Vagina (tissue), 2 donors: ENCODE measurements at regions not wholly inside any gene's neighbourhood (a gene's known extent, or its start where the extent isn't known, plus 50 kb on each side); places are given as distances from the start of the nearest gene placed in this dataset.

ENCODE experiments used
- DNase-seq, 2 donors: peaks; one replicate each; pipeline ENCODE4 v3.0.0-alpha.2; 2017; ENCODE audit errors: extremely low spot score in 2 of 2
- H3K27ac ChIP-seq: fragments of 200-600 bp; sonication (generic); one replicate; pipeline ENCODE4 v1.5.1; 2019
- H3K27me3 ChIP-seq: fragments of 200-600 bp; sonication (generic); one replicate; pipeline ENCODE4 v1.5.1; 2019
- H3K36me3 ChIP-seq, 2 donors: fragments of 200-600 bp; sonication (generic); one replicate each; pipeline ENCODE4 v1.5.1; 2017 to 2019
- H3K4me1 ChIP-seq: fragments of 200-600 bp; sonication (generic); one replicate; pipeline ENCODE4 v1.5.1; 2019
- H3K4me3 ChIP-seq, 2 donors: fragments of 200-600 bp; sonication (generic); 1 replicate in 1 of 2; 2 replicates in 1 of 2; pipeline ENCODE4 v1.5.1; 2016 to 2019
- H3K9me3 ChIP-seq: fragments of 200-600 bp; sonication (generic); one replicate; pipeline ENCODE4 v1.5.1; 2019
- POLR2A ChIP-seq, 2 donors: fragments of 450-650 bp; IDR thresholded peaks; one replicate each; pipeline ENCODE4 v1.6.1; 2017; ENCODE audit warnings: antibody characterized with exemption in 2 of 2, mild to moderate bottlenecking in 2 of 2, moderate library complexity in 2 of 2
- POLR2AphosphoS5 ChIP-seq, 2 donors: sonication (generic); formaldehyde crosslinking; IDR thresholded peaks; one replicate each; pipeline ENCODE4 v1.9.0; 2017; ENCODE audit warnings: antibody characterized with exemption in 2 of 2, mild to moderate bottlenecking in 2 of 2, low read depth in 1 of 2; ENCODE audit not compliant: insufficient read depth in 1 of 2
- intact Hi-C: fragments of 100-400 bp; cut with DNase I; formaldehyde crosslinking; loops from one replicate; pipeline ENCODE4 v1.15.1; 2023
- TF ChIP-seq, protein P1 (sequence below), 3 experiments: fragments of 450-650 bp in 2 of 3; fragments of 200-600 bp in 1 of 3; sonication (generic) in 1 of 3; IDR thresholded peaks; one replicate each; pipeline ENCODE4 v1.5.1; 2017 to 2019; ENCODE audit warnings: antibody characterized with exemption in 3 of 3, mild to moderate bottlenecking in 2 of 3, moderate library complexity in 2 of 3

DNA sequence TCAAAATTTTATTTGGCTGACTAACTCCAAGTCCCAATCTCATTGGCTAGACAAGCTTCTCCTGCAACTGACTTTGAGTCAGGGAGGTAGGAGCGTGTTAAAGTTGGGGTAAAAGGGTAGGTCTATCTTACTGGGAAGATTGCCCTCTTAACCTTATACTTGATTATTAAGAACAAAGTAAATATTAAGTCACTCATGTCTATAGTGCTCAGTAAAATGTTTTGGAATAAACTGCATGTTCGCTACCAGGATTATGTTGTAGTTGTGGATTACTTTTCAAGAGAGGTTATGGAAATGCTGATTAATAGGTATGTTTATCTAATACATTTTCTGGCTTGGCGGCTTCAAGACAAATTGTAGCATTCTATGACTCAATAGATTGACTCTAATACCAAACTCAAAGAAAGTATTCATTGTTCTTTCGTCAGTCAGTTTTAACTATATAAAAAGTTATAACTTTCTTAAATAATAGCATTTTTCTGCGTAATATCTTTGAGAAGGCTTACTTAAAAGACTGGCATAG lies 539.1 kb downstream of the PSAT1 start:
- H3K27ac ChIP-seq = no peak overlapping the region
- H3K36me3 ChIP-seq = no peaks in the 10 kb centered on the region
- no peak for DNase-seq
- H3K9me3 ChIP-seq = no peaks in the 10 kb centered on the region
- H3K27me3 ChIP-seq = no peaks in the 10 kb centered on the region
- intact Hi-C loops = no loop called here
- TF ChIP-seq POLR2AphosphoS5 (IDR thresholded peaks at IDR 0.05; ENCODE audit: insufficient read depth in 1 of 2, low read depth in 1 of 2) (no peak), POLR2A (IDR thresholded peaks at IDR 0.05) (no peak)
- TF ChIP-seq, protein P1, sequence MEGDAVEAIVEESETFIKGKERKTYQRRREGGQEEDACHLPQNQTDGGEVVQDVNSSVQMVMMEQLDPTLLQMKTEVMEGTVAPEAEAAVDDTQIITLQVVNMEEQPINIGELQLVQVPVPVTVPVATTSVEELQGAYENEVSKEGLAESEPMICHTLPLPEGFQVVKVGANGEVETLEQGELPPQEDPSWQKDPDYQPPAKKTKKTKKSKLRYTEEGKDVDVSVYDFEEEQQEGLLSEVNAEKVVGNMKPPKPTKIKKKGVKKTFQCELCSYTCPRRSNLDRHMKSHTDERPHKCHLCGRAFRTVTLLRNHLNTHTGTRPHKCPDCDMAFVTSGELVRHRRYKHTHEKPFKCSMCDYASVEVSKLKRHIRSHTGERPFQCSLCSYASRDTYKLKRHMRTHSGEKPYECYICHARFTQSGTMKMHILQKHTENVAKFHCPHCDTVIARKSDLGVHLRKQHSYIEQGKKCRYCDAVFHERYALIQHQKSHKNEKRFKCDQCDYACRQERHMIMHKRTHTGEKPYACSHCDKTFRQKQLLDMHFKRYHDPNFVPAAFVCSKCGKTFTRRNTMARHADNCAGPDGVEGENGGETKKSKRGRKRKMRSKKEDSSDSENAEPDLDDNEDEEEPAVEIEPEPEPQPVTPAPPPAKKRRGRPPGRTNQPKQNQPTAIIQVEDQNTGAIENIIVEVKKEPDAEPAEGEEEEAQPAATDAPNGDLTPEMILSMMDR (IDR thresholded peaks at IDR 0.05) = no peak
- no peak overlapping the region for H3K4me3 ChIP-seq
- no peaks in the 10 kb centered on the region for H3K4me1 ChIP-seq

DNA sequence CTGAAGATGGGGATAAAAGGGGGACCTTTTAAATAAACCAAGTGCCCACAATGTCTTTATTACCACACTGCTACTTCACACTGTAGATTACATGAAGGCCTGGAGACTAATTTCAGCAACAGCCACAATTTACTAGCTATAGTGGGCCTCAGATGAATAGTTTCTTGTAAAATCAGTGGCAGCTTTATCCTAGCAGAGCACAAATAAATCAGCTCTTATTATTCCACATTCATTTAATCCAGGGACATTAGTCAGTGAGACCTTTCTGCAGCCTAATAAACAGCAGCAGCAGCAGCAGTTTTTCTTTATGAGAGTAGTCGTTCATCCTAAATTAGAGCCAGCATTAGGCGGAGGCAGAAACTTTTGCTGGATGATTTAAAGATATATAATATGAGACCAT lies 542.3 kb downstream of the PSAT1 start:
- intact Hi-C loops = no loop called here
- TF ChIP-seq, protein P1 (IDR thresholded peaks at IDR 0.05) = no peak
- TF ChIP-seq POLR2AphosphoS5 (IDR thresholded peaks at IDR 0.05; ENCODE audit: insufficient read depth in 1 of 2, low read depth in 1 of 2) (no peak), POLR2A (IDR thresholded peaks at IDR 0.05) (no peak)
- no peaks in the 10 kb centered on the region for H3K9me3 ChIP-seq

DNA sequence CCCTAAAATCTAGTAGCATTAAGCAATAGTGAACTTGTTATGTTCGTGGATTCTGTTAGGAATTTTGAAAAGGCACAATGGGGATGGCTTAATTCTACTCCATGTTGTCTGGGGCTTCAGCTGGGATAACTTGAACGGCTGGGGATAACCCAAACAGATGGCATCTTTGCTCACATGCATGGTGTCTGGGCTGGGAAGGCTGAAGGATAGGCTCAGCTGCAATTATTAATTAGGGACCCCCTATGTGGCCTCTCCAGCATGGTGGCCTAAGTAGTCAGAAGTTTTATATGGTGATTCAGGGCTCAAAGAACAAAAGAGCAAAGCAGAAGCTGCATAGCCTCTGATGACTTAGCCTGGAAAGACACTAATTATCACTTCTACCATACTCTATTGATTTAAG lies 551.1 kb downstream of the PSAT1 start:
- no peaks in the 10 kb centered on the region for H3K36me3 ChIP-seq
- no peak for TF ChIP-seq POLR2AphosphoS5 (IDR thresholded peaks at IDR 0.05; ENCODE audit: insufficient read depth in 1 of 2, low read depth in 1 of 2)
- TF ChIP-seq, protein P1 (IDR thresholded peaks at IDR 0.05) = no peak
- TF ChIP-seq POLR2A (IDR thresholded peaks at IDR 0.05) = no peak
- H3K4me1 ChIP-seq = no peaks in the 10 kb centered on the region
- no peak for DNase-seq
- intact Hi-C loops = no loop called here
- H3K9me3 ChIP-seq = no peaks in the 10 kb centered on the region
- no peaks in the 10 kb centered on the region for H3K27me3 ChIP-seq
- no peak overlapping the region for H3K27ac ChIP-seq
- no peak overlapping the region for H3K4me3 ChIP-seq

More for the DNA sequence above, 542.3 kb downstream of the PSAT1 start:
- Histone ChIP-seq H3K36me3 (no peaks in the 10 kb centered on the region), H3K4me1 (no peaks in the 10 kb centered on the region), H3K27ac (no peak overlapping the region), H3K27me3 (no peaks in the 10 kb centered on the region), H3K4me3 (no peak overlapping the region)
- no peak for DNase-seq

DNA sequence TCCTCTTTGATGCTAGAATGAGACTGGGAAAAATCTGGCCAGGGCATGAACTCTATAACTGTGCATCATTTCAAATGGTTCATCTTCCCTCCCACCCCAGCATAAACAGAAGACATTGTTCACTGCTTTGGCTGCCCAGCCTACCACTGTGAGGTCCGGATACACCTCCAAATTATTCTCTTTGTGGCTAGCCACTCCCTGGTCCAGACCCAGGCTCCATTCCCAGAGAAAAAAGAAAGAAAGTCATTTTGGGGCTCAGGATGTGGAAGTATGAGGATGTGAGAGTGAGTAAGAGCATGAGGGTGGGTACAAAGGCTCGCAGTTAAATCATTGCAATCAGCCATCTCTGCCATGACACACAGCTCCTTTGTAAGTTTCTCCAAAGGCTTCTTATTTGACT lies 559.2 kb downstream of the PSAT1 start:
- Histone ChIP-seq H3K4me1 (no peaks in the 10 kb centered on the region), H3K27ac (no peak overlapping the region), H3K4me3 (no peak overlapping the region), H3K9me3 (no peaks in the 10 kb centered on the region), H3K27me3 (no peaks in the 10 kb centered on the region), H3K36me3 (no peaks in the 10 kb centered on the region)
- DNase-seq = no peak
- TF ChIP-seq, protein P1 (IDR thresholded peaks at IDR 0.05) = no peak
- TF ChIP-seq POLR2A (IDR thresholded peaks at IDR 0.05) (no peak), POLR2AphosphoS5 (IDR thresholded peaks at IDR 0.05; ENCODE audit: insufficient read depth in 1 of 2, low read depth in 1 of 2) (no peak)
- intact Hi-C loops = no loop called here

DNA sequence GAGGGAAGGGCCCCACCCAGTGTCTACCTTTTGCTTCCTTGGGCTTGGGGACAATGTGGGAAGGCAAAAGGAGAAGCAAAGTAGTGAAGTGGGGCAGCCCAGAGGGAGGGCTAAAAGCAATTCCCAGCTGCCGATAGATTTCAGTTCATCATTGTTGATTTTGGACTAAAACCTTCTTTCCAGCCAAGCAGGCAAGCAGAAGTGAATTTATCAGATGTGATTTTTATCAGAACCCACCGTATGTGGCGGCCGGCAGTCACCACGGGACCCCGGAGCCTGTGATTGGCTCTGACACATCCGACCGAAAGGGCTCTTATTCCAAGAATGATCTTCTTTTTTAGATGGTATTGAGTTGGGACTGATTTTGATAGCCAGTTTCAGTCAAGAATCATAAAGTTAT lies 559.9 kb downstream of the PSAT1 start:
- Histone ChIP-seq H3K36me3 (no peaks in the 10 kb centered on the region), H3K4me3 (no peak overlapping the region), H3K27ac (no peak overlapping the region), H3K27me3 (no peaks in the 10 kb centered on the region), H3K9me3 (no peaks in the 10 kb centered on the region), H3K4me1 (no peaks in the 10 kb centered on the region)
- intact Hi-C loops = no loop called here
- no peak for DNase-seq
- TF ChIP-seq POLR2AphosphoS5 (IDR thresholded peaks at IDR 0.05; ENCODE audit: insufficient read depth in 1 of 2, low read depth in 1 of 2) (no peak), POLR2A (IDR thresholded peaks at IDR 0.05) (no peak)
- TF ChIP-seq, protein P1 (IDR thresholded peaks at IDR 0.05) = no peak
